DMS79 (cell line): ENCODE measurements at regions not wholly inside any gene's neighbourhood (a gene's known extent, or its start where the extent isn't known, plus 50 kb on each side); places are given as distances from the start of the nearest gene placed in this dataset.
"Not testable (repeated sequence)": the region's sequence is repeated elsewhere in the genome, so short reads cannot be mapped to it uniquely, and the experiment has no call there.

Experiments used
- DNase-seq: peaks from one replicate; lab custom pipeline; 2025; lab: John Stamatoyannopoulos, UW

DNA sequence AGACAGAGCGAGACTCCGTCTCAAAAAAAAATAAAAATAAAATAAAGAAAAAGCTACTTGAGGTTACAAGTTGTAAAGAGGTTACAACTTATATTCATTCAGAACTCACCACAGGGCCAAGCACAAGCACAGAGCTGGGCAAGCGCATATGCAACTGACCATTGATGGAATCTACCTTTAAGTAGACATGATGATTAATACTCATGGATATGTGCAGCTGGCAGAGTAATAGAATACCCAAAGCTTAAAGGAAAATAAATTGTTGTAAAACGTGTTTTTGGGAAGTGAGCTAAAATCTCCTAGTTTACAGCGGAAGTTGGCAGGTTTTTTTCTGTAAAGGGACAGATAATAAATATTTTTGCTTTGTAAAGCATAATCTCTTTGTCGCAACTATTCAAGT is 111.6 kb downstream of the TMEM168 start:
- no peak for DNase-seq

- DNase-seq: not testable (repeated sequence)
Observed at GRCh38 chr7:112689466-112690177, 100.6 kb downstream of the TMEM168 start.

GRCh38 chr7:112692333-112692732 is 97.9 kb downstream of the TMEM168 start:
- DNase-seq: no peak

DNA sequence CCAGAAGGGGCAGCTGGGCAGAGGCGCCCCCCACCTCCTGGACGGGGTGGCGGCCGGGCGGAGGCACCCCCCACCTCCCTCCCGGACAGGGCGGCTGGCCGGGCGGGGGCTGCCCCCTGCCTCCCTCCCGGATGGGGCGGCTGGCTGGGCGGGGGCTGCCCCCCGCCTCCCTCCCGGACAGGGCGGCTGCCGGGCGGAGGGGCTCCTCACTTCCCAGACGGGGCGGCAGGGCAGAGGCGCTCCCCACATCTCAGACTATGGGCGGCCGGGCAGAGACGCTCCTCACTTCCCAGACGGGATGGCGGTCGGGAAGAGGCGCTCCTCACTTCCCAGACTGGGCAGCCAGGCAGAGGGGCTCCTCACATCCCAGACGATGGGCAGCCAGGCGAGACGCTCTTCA is 93.0 kb downstream of the TMEM168 start:
- not testable (repeated sequence) for DNase-seq

DNA sequence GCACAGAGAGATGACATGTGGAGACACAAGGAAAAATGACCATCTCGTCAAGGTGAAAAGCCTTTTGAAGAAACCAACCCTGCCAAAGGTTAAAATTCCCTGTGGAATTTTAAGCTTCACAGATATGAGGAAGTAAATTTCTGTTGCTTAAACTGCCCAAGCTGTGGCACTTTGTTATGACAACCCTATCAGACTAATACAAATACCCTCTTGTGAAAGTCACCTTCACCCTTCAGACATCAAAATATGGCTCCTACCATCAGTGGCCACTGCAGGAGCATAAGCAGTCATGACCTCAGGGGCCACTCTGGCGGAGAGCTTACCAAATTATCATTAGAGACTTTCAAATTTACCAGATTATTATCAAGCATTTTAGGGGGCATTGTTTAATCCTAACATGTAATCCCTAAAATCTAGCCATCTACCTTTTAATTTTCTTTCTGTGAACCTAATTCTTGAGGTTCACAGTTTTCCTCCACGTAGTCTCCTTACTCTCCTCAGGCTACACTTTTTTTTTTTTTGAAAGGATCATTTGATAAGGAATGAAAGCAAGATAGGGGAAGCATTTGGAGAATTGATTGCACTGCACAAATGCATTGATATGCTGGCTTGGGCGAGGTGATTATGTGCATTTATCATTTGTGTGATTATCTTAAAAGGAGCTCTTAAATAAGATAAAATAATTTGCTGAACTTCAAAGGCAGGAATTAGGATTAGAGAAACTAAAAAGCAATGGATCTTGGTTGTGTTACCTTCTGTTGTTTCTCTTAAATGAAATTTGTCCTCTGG is 90.3 kb downstream of the TMEM168 start:
- no peak for DNase-seq

DNA sequence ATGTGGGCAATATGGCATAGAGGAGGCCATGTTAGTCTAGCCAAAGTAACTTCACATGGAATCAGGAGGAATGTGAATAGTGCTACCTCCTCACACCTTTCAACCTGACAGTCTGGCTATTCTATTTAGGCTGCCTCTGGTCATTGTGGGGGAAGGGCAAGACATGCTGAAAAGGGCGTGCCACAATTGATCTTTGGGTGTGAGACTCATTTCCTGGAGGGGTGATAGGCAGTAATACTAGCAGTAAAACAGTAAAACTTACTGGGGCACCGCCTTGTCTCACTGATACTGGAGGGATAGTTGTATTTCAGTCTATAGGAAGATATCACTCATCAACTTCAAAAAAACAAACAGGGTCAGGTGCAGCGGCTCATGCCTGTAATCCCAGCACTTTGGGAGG is 88.7 kb downstream of the TMEM168 start:
- DNase-seq: no peak

DNA sequence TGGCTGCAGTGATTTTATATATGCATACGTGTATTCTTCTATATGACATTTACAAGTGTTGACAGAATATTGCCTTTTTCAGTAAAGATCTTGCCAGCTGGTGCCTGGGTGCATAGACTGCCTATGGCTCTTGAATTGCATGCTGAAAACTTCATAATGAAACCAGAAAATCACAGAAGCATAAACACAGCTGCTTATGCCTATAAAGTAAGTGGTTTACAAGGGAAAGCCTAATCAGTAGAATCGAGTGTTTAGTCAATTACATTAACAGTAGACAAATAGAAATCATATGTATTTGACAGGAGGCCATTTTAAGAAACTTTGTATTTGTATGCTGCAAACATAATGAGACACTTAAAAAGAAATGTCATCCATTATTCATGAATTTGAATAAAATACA is 82.5 kb downstream of the TMEM168 start:
- peak; percentile 30 for DNase-seq

- no peak for DNase-seq
Observed at GRCh38 chr7:112708236-112708635, 82.0 kb downstream of the TMEM168 start.
